Spleen (tissue), 11 donors: ENCODE measurements at regions not wholly inside any gene's neighbourhood (a gene's known extent, or its start where the extent isn't known, plus 50 kb on each side); places are given as distances from the start of the nearest gene placed in this dataset.
A peak's percentile ranks its signal among the peaks of the same experiment; 100 is the strongest.

ENCODE experiments used
- DNase-seq: peaks from one replicate; pipeline ENCODE4 v3.0.0-alpha.2; 2020
- H3K27ac ChIP-seq, 8 donors: fragments of 200-600 bp; sonication (generic) in 7 of 8; 1 replicate in 4 of 8; 2 replicates in 4 of 8; pipeline versions ENCODE4 v1.5.0 to v1.8.0; 2016 to 2021; ENCODE audit warnings: inconsistent platforms in 4 of 8, mild to moderate bottlenecking in 4 of 8, moderate library complexity in 1 of 8
- H3K27me3 ChIP-seq, 7 donors: fragments of 200-600 bp; sonication (generic) in 6 of 7; replicated peaks in 1 of 7; 1 replicate in 4 of 7; 2 replicates in 3 of 7; pipeline versions ENCODE4 v1.5.0 to v1.8.0; 2016 to 2021; ENCODE audit warnings: inconsistent platforms in 3 of 7, mild to moderate bottlenecking in 1 of 7
- H3K36me3 ChIP-seq, 6 donors: fragments of 200-600 bp; sonication (generic) in 5 of 6; 1 replicate in 4 of 6; 2 replicates in 2 of 6; pipeline versions ENCODE4 v1.5.0 to v1.8.0; 2016 to 2021; ENCODE audit warnings: inconsistent platforms in 2 of 6
- H3K4me1 ChIP-seq, 6 donors: fragments of 200-600 bp; sonication (generic) in 5 of 6; 1 replicate in 3 of 6; 2 replicates in 3 of 6; pipeline versions ENCODE4 v1.5.0 to v1.8.0; 2016 to 2021; ENCODE audit warnings: inconsistent platforms in 3 of 6
- H3K4me3 ChIP-seq, 8 donors: fragments of 200-600 bp; sonication (generic) in 7 of 8; 1 replicate in 4 of 8; 2 replicates in 4 of 8; pipeline versions ENCODE4 v1.5.0 to v1.8.0; 2016 to 2021; ENCODE audit warnings: inconsistent platforms in 4 of 8, mild to moderate bottlenecking in 4 of 8, moderate library complexity in 2 of 8
- H3K9me3 ChIP-seq, 8 donors: fragments of 200-600 bp; sonication (generic) in 7 of 8; 1 replicate in 4 of 8; 2 replicates in 4 of 8; pipeline versions ENCODE4 v1.5.0 to v1.8.0; 2016 to 2021; ENCODE audit warnings: inconsistent platforms in 4 of 8
- CTCF ChIP-seq, 11 experiments: fragments of 200-600 bp in 7 of 11; fragments of 450-650 bp in 4 of 11; sonication (generic) in 4 of 11; IDR thresholded peaks in 8 of 11; conservative IDR thresholded peaks in 3 of 11; 1 replicate in 7 of 11; 2 replicates in 4 of 11; pipeline versions ENCODE4 v1.4.0 to v1.8.0; 2016 to 2021; ENCODE audit warnings: antibody characterized with exemption in 11 of 11, inconsistent platforms in 4 of 11, mild to moderate bottlenecking in 1 of 11
- POLR2A ChIP-seq, 3 donors: fragments of 450-650 bp; IDR thresholded peaks; one replicate each; pipeline ENCODE4 v1.5.1; 2017; ENCODE audit warnings: antibody characterized with exemption in 3 of 3, mild to moderate bottlenecking in 1 of 3
- POLR2AphosphoS5 ChIP-seq, 3 donors: sonication (generic); formaldehyde crosslinking; IDR thresholded peaks; one replicate each; pipeline ENCODE4 v1.5.1; 2017; ENCODE audit warnings: antibody characterized with exemption in 3 of 3
- WGBS, 5 donors: extraction: QIAGEN DNeasy Blood & Tissue Kit in 3 of 5; methylation state at CpG; one replicate each; pipeline versions ENCODE4 v1.1.5 to v1.1.7; 2013 to 2018; 5-methylcytosine and 5-hydroxymethylcytosine counted together
- intact Hi-C: fragments of 100-400 bp; cut with DNase I; formaldehyde crosslinking; loops from one replicate; pipeline ENCODE4 v1.15.0; 2023; ENCODE audit warnings: low total_unique reads
- donor health status: healthy with polysubstance abuse.
- donor health status: DM: no; HTN: no; CAD: no; lungs with moderate emphysema.
- donor health status: DM: no; HTN: no; CAD: no.
- donor health status: Bipolar disorder and iron deficiency.
- donor health status: healthy.
- donor health status: DM: no; HTN: no; CAD: no.
- donor health status: DM: yes; HTN: yes; CAD: no.

DNA sequence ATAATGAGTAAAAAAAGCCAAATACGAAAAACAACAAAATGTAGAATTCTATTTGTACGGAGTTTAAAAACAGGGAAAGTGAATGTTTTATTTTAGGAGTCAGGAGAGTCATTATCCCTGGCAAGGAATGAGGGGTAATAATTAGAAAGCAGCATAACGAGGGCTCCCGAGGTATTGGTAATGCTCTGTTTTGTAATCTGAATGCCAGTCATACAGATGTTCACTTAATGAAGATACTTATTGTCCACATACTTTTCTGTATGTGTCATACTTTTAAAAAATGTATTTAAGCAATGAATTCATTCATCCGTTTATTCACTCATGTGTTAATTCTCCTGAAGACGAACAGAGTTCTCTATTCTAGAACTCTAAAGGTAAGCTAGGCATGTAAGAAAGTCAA, 87.8 kb upstream of the BMP2K start:
- DNase-seq, result no peak
- Histone ChIP-seq H3K4me3 (no peak overlapping the region), H3K9me3 (no peaks in the 10 kb centered on the region), H3K36me3 (no peaks in the 10 kb centered on the region), H3K27me3 (no peaks in the 10 kb centered on the region), H3K27ac (no peak overlapping the region), H3K4me1 (peaks cover 0 to 33% (median 20%) of the 10 kb centered on the region in 6 donors)
- intact Hi-C loops, result no loop called here
- TF ChIP-seq CTCF (IDR thresholded peaks at IDR 0.05 in 8 of 11, conservative IDR thresholded peaks at IDR 0.05 in 3 of 11), result no peak
- no peak for TF ChIP-seq POLR2A (IDR thresholded peaks at IDR 0.05)
- TF ChIP-seq POLR2AphosphoS5 (IDR thresholded peaks at IDR 0.05), result no peak
- WGBS, 5 donors, result 87 to 93% (median 92%) methylated on average over 6 of the region's 6 CpGs

DNA sequence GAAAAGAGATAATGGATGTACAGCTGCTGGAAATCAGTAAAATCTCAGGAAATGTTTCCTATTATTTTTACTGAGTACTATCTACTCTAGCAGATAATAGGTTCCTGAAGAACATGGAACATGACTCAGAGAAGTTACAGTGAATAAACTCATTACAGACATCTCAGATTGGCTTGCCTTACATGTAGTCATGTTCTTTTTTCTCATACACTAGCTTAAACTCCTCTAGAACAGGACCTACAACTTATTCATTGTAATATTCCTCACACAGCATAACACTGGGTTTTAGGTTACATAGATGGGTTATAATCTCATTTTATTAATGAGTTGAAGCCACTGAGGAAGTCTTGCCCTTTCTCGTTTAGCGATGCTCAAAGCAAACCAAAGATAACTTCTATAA, 86.9 kb upstream of the BMP2K start:
- DNase-seq, result no peak
- peaks cover 0 to 33% (median 20%) of the 10 kb centered on the region in 6 donors for H3K4me1 ChIP-seq
- H3K27me3 ChIP-seq, result no peaks in the 10 kb centered on the region
- TF ChIP-seq POLR2A (IDR thresholded peaks at IDR 0.05) (no peak), POLR2AphosphoS5 (IDR thresholded peaks at IDR 0.05) (no peak), CTCF (IDR thresholded peaks at IDR 0.05 in 8 of 11, conservative IDR thresholded peaks at IDR 0.05 in 3 of 11) (no peak)
- H3K9me3 ChIP-seq, result no peaks in the 10 kb centered on the region
- H3K36me3 ChIP-seq, result no peaks in the 10 kb centered on the region
- H3K4me3 ChIP-seq, result no peak overlapping the region
- H3K27ac ChIP-seq, result no peak overlapping the region
- intact Hi-C loops, result no loop called here
- WGBS, 5 donors, result 96 to 100% (median 99%) methylated on average over 2 of the region's 2 CpGs

- H3K9me3 ChIP-seq, result no peaks in the 10 kb centered on the region
- no peak for DNase-seq
- no peaks in the 10 kb centered on the region for H3K36me3 ChIP-seq
- WGBS, 5 donors, result 93 to 97% (median 95%) methylated on average over 11 of the region's 11 CpGs
- no peak for TF ChIP-seq POLR2AphosphoS5 (IDR thresholded peaks at IDR 0.05)
- peaks cover 0 to 28% (median 20%) of the 10 kb centered on the region in 6 donors for H3K4me1 ChIP-seq
- no peak overlapping the region for H3K4me3 ChIP-seq
- no peak overlapping the region for H3K27ac ChIP-seq
- intact Hi-C loops, result no loop called here
- H3K27me3 ChIP-seq, result no peaks in the 10 kb centered on the region
Observed at GRCh38 chr4:78689700-78690323, 86.3 kb upstream of the BMP2K start.

DNA sequence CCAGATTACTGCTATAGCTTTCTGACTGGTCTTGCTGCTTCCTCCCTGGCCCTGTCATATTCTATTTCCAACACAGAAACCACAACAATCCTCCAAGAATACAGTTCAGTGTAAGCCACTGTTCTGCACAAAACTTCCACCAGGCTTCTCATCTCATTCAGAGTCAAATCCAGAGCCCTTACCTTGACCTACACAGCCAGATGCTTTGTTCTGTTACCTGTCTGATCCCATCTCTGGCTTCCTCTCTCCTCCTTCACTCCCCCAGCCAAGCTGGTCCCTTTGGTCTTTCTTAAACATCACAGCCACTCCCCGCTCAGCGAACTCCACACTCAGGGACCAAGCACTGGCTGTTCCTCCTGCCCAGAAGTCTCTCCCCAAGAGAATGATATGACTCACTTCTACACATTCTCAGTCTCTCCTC, 84.8 kb upstream of the BMP2K start:
- TF ChIP-seq CTCF (IDR thresholded peaks at IDR 0.05 in 8 of 11, conservative IDR thresholded peaks at IDR 0.05 in 3 of 11), result no peak
- no peak for TF ChIP-seq POLR2AphosphoS5 (IDR thresholded peaks at IDR 0.05)
- Histone ChIP-seq H3K27ac (peak overlapping the region in 4 of 8 donors; percentile 14 to 39 (median 34)), H3K27me3 (no peaks in the 10 kb centered on the region), H3K4me1 (peaks cover 0 to 28% (median 20%) of the 10 kb centered on the region in 6 donors), H3K9me3 (no peaks in the 10 kb centered on the region), H3K4me3 (no peak overlapping the region), H3K36me3 (no peaks in the 10 kb centered on the region)
- 89 to 97% (median 95%) methylated on average over 2 of the region's 2 CpGs for WGBS, 5 donors
- DNase-seq, result no peak
- intact Hi-C loops, result no loop called here
